Ishikawa (cell line): ENCODE measurements at regions not wholly inside any gene's neighbourhood (a gene's known extent, or its start where the extent isn't known, plus 50 kb on each side); places are given as distances from the start of the nearest gene placed in this dataset.

Experiments
- CEBPB ChIP-seq: IDR thresholded peaks from 2 replicates; pipeline ENCODE4 v1.6.1; 2012
- EP300 ChIP-seq: IDR thresholded peaks from 2 replicates; pipeline ENCODE4 v1.6.1; 2012; ENCODE audit warnings: borderline replicate concordance
- MAX ChIP-seq: IDR thresholded peaks from 2 replicates; pipeline ENCODE4 v1.6.1; 2012
- NFIC ChIP-seq: IDR thresholded peaks from 2 replicates; pipeline ENCODE4 v1.6.1; 2012
- RAD21 ChIP-seq: IDR thresholded peaks from 2 replicates; pipeline ENCODE4 v1.6.1; 2012; ENCODE audit warnings: low read depth
- REST ChIP-seq: IDR thresholded peaks from 2 replicates; pipeline ENCODE4 v1.6.1; 2012; ENCODE audit warnings: low read depth, mild to moderate bottlenecking
- TAF1 ChIP-seq: IDR thresholded peaks from 2 replicates; pipeline ENCODE4 v1.6.1; 2012; ENCODE audit warnings: low read depth, mild to moderate bottlenecking
- TEAD4 ChIP-seq: IDR thresholded peaks from 2 replicates; pipeline ENCODE4 v1.6.1; 2012
- YY1 ChIP-seq: IDR thresholded peaks from 2 replicates; pipeline ENCODE4 v1.6.1; 2012; ENCODE audit warnings: low read depth

GRCh38 chr1:221644145-221644448 lies 97.8 kb downstream of the DUSP10 start:
- no peak for TF ChIP-seq YY1
- TF ChIP-seq TEAD4: no peak
- no peak for TF ChIP-seq NFIC
- no peak for TF ChIP-seq MAX
- no peak for TF ChIP-seq EP300
- no peak for TF ChIP-seq REST
- TF ChIP-seq CEBPB: no peak
- TF ChIP-seq TAF1: no peak
- no peak for TF ChIP-seq RAD21
